ENCODE measurements at regions not wholly inside any gene's neighbourhood (a gene's known extent, or its start where the extent isn't known, plus 50 kb on each side); places are given as distances from the start of the nearest gene placed in this dataset.

DNA sequence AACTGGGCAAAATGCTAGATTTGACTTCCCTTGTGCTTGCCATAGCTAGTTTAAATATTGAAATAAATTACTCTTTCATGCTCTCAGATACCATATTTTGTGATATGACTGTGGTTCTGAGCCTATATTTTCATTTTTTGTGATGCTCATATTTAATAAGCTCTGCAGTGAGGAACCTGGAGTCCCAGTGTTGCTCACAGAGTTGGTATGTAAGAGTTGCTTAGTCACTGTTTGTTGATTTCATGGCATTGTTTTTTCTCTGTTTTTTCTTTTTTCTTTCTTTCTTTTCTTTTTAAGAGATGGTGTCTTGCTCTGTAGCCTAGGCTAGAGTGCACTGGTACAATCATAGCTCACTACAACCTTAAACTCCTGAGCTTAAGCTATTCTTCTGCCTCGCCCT, 750.5 kb upstream of the TMEM132C start:
- no TSS peak for BruUV-seq (replicated peaks)
- CTCF ChIA-PET = no interaction called here
- intact Hi-C loops (cut with micrococcal nuclease; ENCODE audit: unreplicated experiment) = no loop called here
- no peaks in the 10 kb centered on the region for H3K9me2 ChIP-seq (ENCODE audit: insufficient read depth)
- no peak overlapping the region for H3K27ac ChIP-seq
- no peak overlapping the region for H3K4me3 ChIP-seq
- H2AFZ ChIP-seq = no peak overlapping the region
- no peaks in the 10 kb centered on the region for H3K27me3 ChIP-seq (ENCODE audit: insufficient read depth, low read depth)
- no peak for DNase-seq
- no peaks in the 10 kb centered on the region for H3K4me1 ChIP-seq (replicated peaks; ENCODE audit: insufficient read depth)
- no peaks in the 10 kb centered on the region for H3K9me3 ChIP-seq (ENCODE audit: insufficient read depth, low read depth)
- TF ChIP-seq, protein P1, sequence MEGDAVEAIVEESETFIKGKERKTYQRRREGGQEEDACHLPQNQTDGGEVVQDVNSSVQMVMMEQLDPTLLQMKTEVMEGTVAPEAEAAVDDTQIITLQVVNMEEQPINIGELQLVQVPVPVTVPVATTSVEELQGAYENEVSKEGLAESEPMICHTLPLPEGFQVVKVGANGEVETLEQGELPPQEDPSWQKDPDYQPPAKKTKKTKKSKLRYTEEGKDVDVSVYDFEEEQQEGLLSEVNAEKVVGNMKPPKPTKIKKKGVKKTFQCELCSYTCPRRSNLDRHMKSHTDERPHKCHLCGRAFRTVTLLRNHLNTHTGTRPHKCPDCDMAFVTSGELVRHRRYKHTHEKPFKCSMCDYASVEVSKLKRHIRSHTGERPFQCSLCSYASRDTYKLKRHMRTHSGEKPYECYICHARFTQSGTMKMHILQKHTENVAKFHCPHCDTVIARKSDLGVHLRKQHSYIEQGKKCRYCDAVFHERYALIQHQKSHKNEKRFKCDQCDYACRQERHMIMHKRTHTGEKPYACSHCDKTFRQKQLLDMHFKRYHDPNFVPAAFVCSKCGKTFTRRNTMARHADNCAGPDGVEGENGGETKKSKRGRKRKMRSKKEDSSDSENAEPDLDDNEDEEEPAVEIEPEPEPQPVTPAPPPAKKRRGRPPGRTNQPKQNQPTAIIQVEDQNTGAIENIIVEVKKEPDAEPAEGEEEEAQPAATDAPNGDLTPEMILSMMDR (conservative IDR thresholded peaks at IDR 0.05) = no peak
- no peak for TF ChIP-seq EZH2 (IDR thresholded peaks at IDR 0.05; ENCODE audit: low read depth)
- H4K20me1 ChIP-seq (ENCODE audit: insufficient read depth) = no peaks in the 10 kb centered on the region
- H3K4me2 ChIP-seq = no peak overlapping the region
- H3F3A ChIP-seq (ENCODE audit: insufficient read depth, low read depth) = no peaks in the 10 kb centered on the region
- POLR2A ChIA-PET (ENCODE audit: unreplicated experiment) = interaction anchor here (0.6 kb wide), 1 partner anchor 350 kb away, joined by 21 read pairs; no protein-coding TSS in a partner anchor
- no peaks in the 10 kb centered on the region for H3K36me3 ChIP-seq (ENCODE audit: low read depth)
- H3K79me2 ChIP-seq (ENCODE audit: low read depth) = no peaks in the 10 kb centered on the region

DNA sequence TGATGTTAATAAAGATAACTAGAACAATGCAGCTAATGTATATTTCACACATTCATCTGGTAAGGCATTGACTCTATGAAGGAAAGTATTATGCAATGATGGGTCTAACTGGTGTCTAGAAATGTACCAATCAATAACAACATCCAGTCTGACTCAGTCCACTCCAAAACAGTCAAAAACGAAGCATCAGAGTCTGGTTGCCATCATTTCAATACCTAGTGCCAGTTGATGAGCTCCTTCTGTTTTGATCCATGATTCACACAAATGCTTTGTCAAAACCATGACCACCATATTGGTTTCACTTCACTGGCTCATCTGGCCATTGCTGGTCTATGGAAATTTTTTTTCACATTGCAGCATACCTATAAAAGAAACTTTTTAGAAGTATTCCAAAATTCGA, 747.2 kb upstream of the TMEM132C start:
- ChIA-PET CTCF (no interaction called here), POLR2A (ENCODE audit: unreplicated experiment) (no interaction called here)
- no peak overlapping the region for H3K4me2 ChIP-seq
- no peaks in the 10 kb centered on the region for H3K27me3 ChIP-seq (ENCODE audit: insufficient read depth, low read depth)
- no peaks in the 10 kb centered on the region for H3K9me2 ChIP-seq (ENCODE audit: insufficient read depth)
- DNase-seq = no peak
- H3K9me3 ChIP-seq (ENCODE audit: insufficient read depth, low read depth) = no peaks in the 10 kb centered on the region
- H3K36me3 ChIP-seq (ENCODE audit: low read depth) = no peaks in the 10 kb centered on the region
- H4K20me1 ChIP-seq (ENCODE audit: insufficient read depth) = no peaks in the 10 kb centered on the region
- H3K4me1 ChIP-seq (replicated peaks; ENCODE audit: insufficient read depth) = no peaks in the 10 kb centered on the region
- BruUV-seq (replicated peaks) = no TSS peak
- no peak for TF ChIP-seq EZH2 (IDR thresholded peaks at IDR 0.05; ENCODE audit: low read depth)
- TF ChIP-seq, protein P1 (conservative IDR thresholded peaks at IDR 0.05) = no peak
- intact Hi-C loops (cut with micrococcal nuclease; ENCODE audit: unreplicated experiment) = no loop called here
- H3K27ac ChIP-seq = no peak overlapping the region
- H2AFZ ChIP-seq = no peak overlapping the region
- no peaks in the 10 kb centered on the region for H3F3A ChIP-seq (ENCODE audit: insufficient read depth, low read depth)
- H3K79me2 ChIP-seq (ENCODE audit: low read depth) = no peaks in the 10 kb centered on the region
- H3K4me3 ChIP-seq = no peak overlapping the region

DNA sequence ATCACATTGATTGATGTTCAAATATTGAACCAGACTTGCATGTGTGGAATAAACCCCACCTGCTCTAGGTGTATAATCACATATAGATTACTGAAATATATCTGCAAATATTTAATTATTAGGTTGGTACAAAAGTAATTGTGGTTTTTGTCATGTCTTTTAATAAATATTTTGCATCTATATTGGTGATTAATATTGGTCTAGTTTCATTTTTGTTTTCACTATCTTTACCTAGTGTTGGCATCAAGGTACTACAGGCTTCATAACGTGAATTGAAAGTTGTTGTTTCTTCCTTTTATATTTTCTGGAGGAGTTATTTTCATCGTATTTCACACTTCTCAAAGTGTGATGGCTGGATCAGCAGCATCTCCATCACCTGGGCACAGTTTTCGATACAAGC, 740.0 kb upstream of the TMEM132C start:
- Histone ChIP-seq H3K27ac (no peak overlapping the region), H4K20me1 (ENCODE audit: insufficient read depth) (no peaks in the 10 kb centered on the region), H3K9me3 (ENCODE audit: insufficient read depth, low read depth) (no peaks in the 10 kb centered on the region), H2AFZ (no peak overlapping the region), H3K27me3 (ENCODE audit: insufficient read depth, low read depth) (peaks cover 4% of the 10 kb centered on the region; the same call in 1 of the 2 replicates), H3K4me2 (no peak overlapping the region), H3K79me2 (ENCODE audit: low read depth) (no peaks in the 10 kb centered on the region), H3K4me3 (no peak overlapping the region), H3K4me1 (replicated peaks; ENCODE audit: insufficient read depth) (no peaks in the 10 kb centered on the region), H3F3A (ENCODE audit: insufficient read depth, low read depth) (no peaks in the 10 kb centered on the region), H3K36me3 (ENCODE audit: low read depth) (no peaks in the 10 kb centered on the region), H3K9me2 (ENCODE audit: insufficient read depth) (no peaks in the 10 kb centered on the region)
- POLR2A ChIA-PET (ENCODE audit: unreplicated experiment) = no interaction called here
- CTCF ChIA-PET = no interaction called here
- no TSS peak for BruUV-seq (replicated peaks)
- TF ChIP-seq EZH2 (IDR thresholded peaks at IDR 0.05; ENCODE audit: low read depth) = no peak
- no peak for DNase-seq
- intact Hi-C loops (cut with micrococcal nuclease; ENCODE audit: unreplicated experiment) = no loop called here

DNA sequence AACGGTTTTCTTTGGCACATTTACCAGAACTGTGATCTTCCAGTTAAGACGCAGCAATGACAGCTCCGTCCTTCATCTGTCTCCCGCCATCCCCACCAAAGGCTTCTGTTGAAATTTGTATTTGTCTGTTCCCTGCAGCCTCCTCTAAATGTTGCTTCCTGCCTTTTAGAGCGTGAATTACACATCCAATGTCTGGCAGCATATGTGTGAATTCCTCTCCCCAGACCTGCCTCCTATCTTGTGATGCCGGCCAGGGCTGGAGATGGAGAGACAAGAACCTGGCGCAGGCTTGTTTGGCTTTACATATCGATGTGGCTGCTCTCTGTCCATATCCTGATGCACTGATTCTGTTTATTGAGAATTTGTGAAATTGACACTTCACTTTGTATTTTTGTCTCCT, 738.4 kb upstream of the TMEM132C start:
- intact Hi-C loops (cut with micrococcal nuclease; ENCODE audit: unreplicated experiment) = no loop called here
- TF ChIP-seq, protein P1 (conservative IDR thresholded peaks at IDR 0.05) = no peak
- TF ChIP-seq EZH2 (IDR thresholded peaks at IDR 0.05; ENCODE audit: low read depth) = no peak
- H3K4me2 ChIP-seq = no peak overlapping the region
- H3F3A ChIP-seq (ENCODE audit: insufficient read depth, low read depth) = no peaks in the 10 kb centered on the region
- H3K36me3 ChIP-seq (ENCODE audit: low read depth) = no peaks in the 10 kb centered on the region
- H4K20me1 ChIP-seq (ENCODE audit: insufficient read depth) = no peaks in the 10 kb centered on the region
- H3K27ac ChIP-seq = no peak overlapping the region
- CTCF ChIA-PET = no interaction called here
- H3K9me3 ChIP-seq (ENCODE audit: insufficient read depth, low read depth) = no peaks in the 10 kb centered on the region
- peaks cover 4% of the 10 kb centered on the region; the same call in 1 of the 2 replicates for H3K27me3 ChIP-seq (ENCODE audit: insufficient read depth, low read depth)
- POLR2A ChIA-PET (ENCODE audit: unreplicated experiment) = no interaction called here
- no peak overlapping the region for H2AFZ ChIP-seq
- H3K4me3 ChIP-seq = no peak overlapping the region
- H3K79me2 ChIP-seq (ENCODE audit: low read depth) = no peaks in the 10 kb centered on the region
- BruUV-seq (replicated peaks) = no TSS peak
- no peaks in the 10 kb centered on the region for H3K4me1 ChIP-seq (replicated peaks; ENCODE audit: insufficient read depth)
- no peak for DNase-seq
- H3K9me2 ChIP-seq (ENCODE audit: insufficient read depth) = no peaks in the 10 kb centered on the region
